Islet precursor cell (in vitro differentiated cells): ENCODE measurements at regions not wholly inside any gene's neighbourhood (a gene's known extent, or its start where the extent isn't known, plus 50 kb on each side); places are given as distances from the start of the nearest gene placed in this dataset.
A peak's percentile ranks its signal among the peaks of the same experiment; 100 is the strongest.
"Not testable (repeated sequence)": the region's sequence is repeated elsewhere in the genome, so short reads cannot be mapped to it uniquely, and the experiment has no call there.

Experiments
- DNase-seq: peaks from one replicate; pipeline ENCODE4 v3.0.0-alpha.2; 2018

DNA sequence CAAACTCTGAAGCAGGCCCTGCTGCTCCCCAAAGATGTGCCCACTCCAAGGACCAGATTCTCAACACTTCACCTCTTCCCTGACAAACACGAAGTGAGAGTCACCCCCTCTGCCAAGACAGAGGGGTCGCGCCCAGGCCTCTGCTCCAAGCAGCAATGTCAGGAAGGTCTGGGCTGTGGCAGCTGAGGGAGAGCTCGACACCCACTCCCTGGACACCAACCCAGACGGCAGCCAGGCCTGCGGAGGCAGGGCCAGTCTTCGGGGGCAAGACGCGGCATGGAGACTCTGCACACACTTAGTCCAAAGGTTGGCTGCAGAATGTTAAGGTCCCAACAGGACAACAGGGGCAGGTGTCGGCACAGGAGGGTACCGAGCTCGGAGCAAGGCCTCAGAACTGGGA is 144.2 kb downstream of the DLL1 start:
- DNase-seq, result no peak

DNA sequence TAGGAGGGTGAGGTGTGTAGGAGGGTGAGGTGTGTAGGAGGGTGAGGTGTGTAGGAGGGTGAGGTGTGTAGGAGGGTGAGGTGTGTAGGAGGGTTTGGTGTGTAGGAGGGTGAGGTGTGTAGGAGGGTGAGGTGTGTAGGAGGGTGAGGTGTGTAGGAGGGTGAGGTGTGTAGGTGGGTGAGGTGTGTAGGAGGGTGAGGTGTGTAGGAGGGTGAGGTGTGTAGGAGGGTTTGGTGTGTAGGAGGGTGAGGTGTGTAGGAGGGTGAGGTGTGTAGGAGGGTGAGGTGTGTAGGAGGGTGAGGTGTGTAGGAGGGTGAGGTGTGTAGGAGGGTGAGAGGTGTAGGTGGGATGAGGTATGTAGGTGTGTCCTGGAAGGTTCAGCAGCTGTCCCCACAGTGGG is 144.7 kb downstream of the DLL1 start:
- not testable (repeated sequence) for DNase-seq

GRCh38 chr6:170145716-170146115 is 145.2 kb downstream of the DLL1 start:
- DNase-seq, result peak; percentile 12

- DNase-seq, result peak; percentile 32
Observed at GRCh38 chr6:170145272-170145592, 145.6 kb downstream of the DLL1 start.

DNA sequence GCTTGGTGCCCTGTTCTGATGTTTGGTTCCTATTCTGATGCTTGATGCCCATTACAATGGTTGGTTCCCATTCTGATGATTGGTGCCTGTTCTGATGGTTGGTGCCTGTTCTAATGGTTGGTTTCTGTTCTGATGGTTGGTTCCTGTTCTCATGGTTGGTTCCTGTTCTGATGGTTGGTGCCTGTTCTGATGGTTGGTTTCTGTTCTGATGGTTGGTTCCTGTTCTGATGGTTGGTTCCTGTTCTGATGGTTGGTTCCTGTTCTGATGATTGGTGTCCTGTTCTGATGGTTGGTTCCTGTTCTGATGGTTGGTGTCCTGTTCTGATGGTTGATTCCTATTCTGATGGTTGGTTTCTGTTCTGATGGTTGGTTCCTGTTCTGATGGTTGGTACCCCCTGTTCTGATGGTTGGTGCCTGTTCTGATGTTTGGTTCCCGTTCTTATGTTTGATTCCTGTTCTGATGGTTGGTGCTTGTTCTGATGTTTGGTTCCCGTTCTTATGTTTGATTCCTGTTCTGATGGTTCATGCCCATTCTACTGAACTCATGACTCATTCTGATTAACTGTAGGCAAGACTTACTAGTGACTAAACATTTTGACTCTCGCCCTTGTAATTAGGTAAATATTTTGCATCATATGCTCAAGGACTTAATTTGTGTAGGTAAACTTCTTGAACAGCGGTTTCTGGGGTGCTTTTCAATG is 146.2 kb downstream of the DLL1 start:
- no peak for DNase-seq

GRCh38 chr6:170143401-170144150 is 147.3 kb downstream of the DLL1 start:
- peak; percentile 22 for DNase-seq

DNA sequence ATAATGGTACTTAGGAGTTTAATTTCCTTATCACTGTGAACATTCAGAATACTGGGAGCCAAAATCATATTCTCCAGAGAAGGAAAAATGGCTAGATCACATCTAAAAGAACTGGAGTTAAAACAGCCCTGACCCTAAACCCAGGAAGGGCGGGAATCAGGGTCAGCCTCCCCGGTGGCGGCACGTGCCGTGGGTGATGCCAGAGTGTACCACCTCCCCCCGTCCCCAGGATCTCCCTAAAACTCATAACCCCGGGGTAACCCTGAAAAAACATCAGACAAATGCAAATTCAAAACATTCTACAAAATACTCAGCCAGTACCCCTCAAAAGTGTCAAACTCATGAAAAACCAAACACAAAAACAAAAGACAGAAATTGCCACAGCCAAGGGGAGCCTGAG is 148.3 kb downstream of the DLL1 start:
- no peak for DNase-seq

DNA sequence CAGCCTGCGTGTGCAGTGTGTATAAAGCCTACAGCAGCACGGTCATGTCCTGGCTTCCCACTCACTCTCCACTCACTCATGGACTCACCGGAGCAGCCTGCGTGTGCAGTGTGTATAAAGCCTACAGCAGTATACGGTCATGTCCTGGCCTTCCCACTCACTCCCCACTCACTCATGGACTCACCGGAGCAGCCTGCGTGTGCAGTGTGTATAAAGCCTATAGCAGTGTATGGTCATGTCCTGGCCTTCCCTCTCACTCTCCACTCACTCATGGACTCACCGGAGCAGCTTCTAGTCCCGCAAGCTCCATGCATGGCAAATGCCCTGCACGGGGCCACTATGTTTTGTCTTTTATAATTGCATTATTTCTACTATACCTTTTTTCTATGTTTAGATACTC is 149.8 kb downstream of the DLL1 start:
- DNase-seq, result not testable (repeated sequence)

DNA sequence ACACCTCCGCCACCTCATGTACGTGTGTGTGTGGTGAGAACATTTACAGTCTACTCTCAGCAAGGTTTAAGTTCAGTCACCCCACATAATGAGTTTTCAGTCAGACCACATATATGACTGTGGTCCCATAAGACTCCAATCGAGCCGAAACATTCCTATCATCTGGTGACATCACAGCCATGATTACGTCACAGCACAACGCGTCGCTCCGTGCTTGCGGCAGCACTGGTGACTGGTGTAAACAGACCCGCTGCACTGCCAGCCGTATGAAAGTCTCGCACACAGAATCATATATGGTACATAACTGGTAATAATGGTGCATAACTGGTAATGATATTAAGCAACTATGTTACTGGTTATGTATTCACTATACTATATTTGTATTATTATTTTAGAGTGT is 150.7 kb downstream of the DLL1 start:
- peak; percentile 32 for DNase-seq

GRCh38 chr6:170139531-170139930 is 151.3 kb downstream of the DLL1 start:
- peak; percentile 23 for DNase-seq

GRCh38 chr6:170139046-170139445 is 151.8 kb downstream of the DLL1 start:
- DNase-seq, result not testable (repeated sequence)

- peak; percentile 28 for DNase-seq
Observed at GRCh38 chr6:170137911-170138910, 152.7 kb downstream of the DLL1 start.

- peak; percentile 51 for DNase-seq
Observed at GRCh38 chr6:170137176-170137891, 153.5 kb downstream of the DLL1 start.

- peak; percentile 31 for DNase-seq
Observed at GRCh38 chr6:170136541-170137175, 154.2 kb downstream of the DLL1 start.

- peak; percentile 42 for DNase-seq
Observed at GRCh38 chr6:170135821-170136471, 154.9 kb downstream of the DLL1 start.

- DNase-seq, result no peak
Observed at GRCh38 chr6:170135461-170135820, 155.4 kb downstream of the DLL1 start.

- DNase-seq, result peak; percentile 32
Observed at GRCh38 chr6:170134471-170135440, 156.1 kb downstream of the DLL1 start.

DNA sequence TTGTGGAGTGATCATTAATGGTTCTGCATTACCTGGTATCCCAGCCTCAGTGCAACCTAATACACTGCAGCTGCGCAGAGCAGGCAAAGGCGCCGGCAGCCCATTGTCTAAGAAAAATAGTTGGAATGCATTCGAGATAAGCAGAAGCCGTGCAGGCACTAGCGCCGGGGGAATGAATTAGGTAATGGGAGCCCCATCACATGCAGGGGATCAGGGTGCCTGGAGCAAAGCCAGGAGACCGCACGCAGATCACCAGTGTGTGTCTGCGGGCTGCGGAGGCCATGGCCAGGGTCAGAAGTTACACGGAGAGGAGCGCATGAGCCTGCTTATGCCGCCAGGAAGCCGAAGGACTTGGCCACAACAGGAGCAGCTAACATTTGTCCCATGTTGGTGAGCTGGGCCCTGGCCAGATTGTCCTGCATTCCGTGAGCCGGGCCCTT is 156.8 kb downstream of the DLL1 start:
- DNase-seq, result peak; percentile 31

DNA sequence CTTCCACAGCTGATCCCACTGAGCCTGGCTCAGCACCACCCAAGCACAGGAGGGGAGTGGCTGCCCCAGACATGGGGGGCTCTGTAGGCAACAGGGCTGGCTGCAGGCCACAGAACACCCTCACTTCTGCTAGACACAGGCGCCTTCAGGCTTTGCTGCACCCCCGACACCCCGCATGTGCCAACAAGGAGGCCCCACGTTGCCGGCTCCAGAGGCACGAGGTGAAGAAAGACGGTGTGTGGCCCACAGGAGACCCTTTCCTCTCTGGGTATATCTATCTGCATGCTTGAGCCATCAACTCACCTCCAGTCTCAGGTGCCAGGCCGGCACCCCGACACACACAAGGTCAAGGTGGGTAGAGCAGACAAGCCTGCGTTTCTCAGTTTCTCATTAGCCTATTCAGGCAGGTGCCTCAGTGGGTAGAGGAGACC is 158.3 kb downstream of the DLL1 start:
- peak; percentile 40 for DNase-seq

GRCh38 chr6:170132011-170132521 is 158.8 kb downstream of the DLL1 start:
- peak; percentile 35 for DNase-seq
